ENCODE measurements at regions not wholly inside any gene's neighbourhood (a gene's known extent, or its start where the extent isn't known, plus 50 kb on each side); places are given as distances from the start of the nearest gene placed in this dataset.

DNA sequence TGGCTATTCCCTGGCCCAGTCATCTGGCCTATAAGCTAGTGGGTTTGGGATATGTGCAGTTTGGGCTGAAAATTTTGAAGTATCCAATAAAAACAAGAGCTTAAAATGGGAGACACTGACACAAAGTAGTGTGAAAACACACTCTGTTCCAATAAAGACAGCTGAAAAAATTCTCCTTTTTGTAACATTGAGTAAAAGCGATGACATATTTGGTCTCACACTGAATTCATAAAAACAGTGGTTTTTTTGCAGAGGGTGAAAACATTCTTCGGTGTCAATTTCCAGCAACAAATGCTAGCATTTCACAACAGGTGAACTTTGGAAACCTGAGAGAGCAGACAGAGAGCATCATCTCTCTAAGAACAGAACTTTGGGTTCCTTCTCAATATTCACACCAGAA is 142.2 kb downstream of the OSR1 start:
- no peaks in the 10 kb centered on the region for H3K79me2 ChIP-seq (ENCODE audit: low read length)
- intact Hi-C loops (cut with micrococcal nuclease), result no loop called here
- H3F3A ChIP-seq (ENCODE audit: low read length, unreplicated experiment), result no peaks in the 10 kb centered on the region
- no peak overlapping the region for H3K4me3 ChIP-seq (ENCODE audit: low read length)
- TF ChIP-seq EZH2 (IDR thresholded peaks at IDR 0.05; ENCODE audit: low read length, unreplicated experiment) (no peak), EZH2phosphoT487 (IDR thresholded peaks at IDR 0.05; ENCODE audit: borderline replicate concordance, low read length) (no peak)
- TF ChIP-seq, protein P1, sequence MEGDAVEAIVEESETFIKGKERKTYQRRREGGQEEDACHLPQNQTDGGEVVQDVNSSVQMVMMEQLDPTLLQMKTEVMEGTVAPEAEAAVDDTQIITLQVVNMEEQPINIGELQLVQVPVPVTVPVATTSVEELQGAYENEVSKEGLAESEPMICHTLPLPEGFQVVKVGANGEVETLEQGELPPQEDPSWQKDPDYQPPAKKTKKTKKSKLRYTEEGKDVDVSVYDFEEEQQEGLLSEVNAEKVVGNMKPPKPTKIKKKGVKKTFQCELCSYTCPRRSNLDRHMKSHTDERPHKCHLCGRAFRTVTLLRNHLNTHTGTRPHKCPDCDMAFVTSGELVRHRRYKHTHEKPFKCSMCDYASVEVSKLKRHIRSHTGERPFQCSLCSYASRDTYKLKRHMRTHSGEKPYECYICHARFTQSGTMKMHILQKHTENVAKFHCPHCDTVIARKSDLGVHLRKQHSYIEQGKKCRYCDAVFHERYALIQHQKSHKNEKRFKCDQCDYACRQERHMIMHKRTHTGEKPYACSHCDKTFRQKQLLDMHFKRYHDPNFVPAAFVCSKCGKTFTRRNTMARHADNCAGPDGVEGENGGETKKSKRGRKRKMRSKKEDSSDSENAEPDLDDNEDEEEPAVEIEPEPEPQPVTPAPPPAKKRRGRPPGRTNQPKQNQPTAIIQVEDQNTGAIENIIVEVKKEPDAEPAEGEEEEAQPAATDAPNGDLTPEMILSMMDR (conservative IDR thresholded peaks at IDR 0.05; ENCODE audit: low read depth, low read length), result no peak
- no peaks in the 10 kb centered on the region for H3K27me3 ChIP-seq (ENCODE audit: low read length)
- no peak overlapping the region for H3K9ac ChIP-seq (ENCODE audit: low read length)
- no peaks in the 10 kb centered on the region for H3K36me3 ChIP-seq (ENCODE audit: low read depth, low read length)
- H3K9me2 ChIP-seq (replicated peaks; ENCODE audit: low read length), result no peaks in the 10 kb centered on the region
- no peak overlapping the region for H3K27ac ChIP-seq (ENCODE audit: low read length)
- H2AFZ ChIP-seq (ENCODE audit: low read length), result no peak overlapping the region
- DNase-seq (no peak), ATAC-seq (no peak)
- no peak overlapping the region for H3K4me2 ChIP-seq (ENCODE audit: low read length)
- H3K9me3 ChIP-seq (ENCODE audit: low read length), result no peaks in the 10 kb centered on the region
- no peaks in the 10 kb centered on the region for H4K20me1 ChIP-seq (ENCODE audit: low read length)
- POLR2A ChIA-PET (ENCODE audit: unreplicated experiment), result no interaction called here
- no peaks in the 10 kb centered on the region for H3K4me1 ChIP-seq (ENCODE audit: insufficient read depth, low read length)
- CTCF ChIA-PET, result no interaction called here
- BruUV-seq (replicated peaks), result no TSS peak

DNA sequence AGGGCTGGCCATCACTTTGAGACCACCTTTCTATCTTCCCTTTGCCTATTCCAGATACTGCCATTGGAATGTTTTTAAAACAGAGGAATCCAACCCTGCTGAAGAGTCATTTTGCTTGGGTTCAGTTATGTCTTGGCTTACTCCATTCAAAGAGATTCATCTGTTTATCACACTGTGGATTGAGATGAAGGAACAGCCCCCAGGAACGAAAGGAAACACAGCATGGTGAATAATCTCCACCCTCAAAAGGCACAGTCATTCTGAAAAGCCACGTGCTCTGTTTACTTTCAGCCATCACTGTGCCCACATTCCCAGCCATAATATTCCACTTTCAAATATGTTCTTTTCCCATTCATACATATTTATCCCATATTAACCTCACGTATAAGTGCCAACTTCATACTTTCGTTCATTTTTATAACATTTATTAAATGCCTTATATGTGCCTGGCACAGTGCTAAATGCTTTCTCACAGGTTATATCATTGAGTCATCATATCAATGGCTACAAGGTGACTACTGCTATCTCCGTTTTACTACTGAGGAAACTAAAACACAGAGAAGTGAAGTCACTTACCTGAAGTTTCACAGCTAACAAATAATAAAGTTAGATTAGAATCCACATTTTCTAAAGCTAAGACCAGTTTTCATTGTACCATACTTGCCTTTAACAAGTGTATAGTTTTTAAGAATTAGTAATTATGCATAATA is 143.6 kb downstream of the OSR1 start:
- ATAC-seq (no peak), DNase-seq (no peak)
- Histone ChIP-seq H3K4me2 (ENCODE audit: low read length) (no peak overlapping the region), H3K9ac (ENCODE audit: low read length) (no peak overlapping the region), H3K9me2 (replicated peaks; ENCODE audit: low read length) (no peaks in the 10 kb centered on the region), H3K27me3 (ENCODE audit: low read length) (no peaks in the 10 kb centered on the region), H2AFZ (ENCODE audit: low read length) (0 out of 2 replicates have a peak overlapping the region, but pooled peaks have one; percentile 18), H3K9me3 (ENCODE audit: low read length) (no peaks in the 10 kb centered on the region), H3K36me3 (ENCODE audit: low read depth, low read length) (no peaks in the 10 kb centered on the region), H3K79me2 (ENCODE audit: low read length) (no peaks in the 10 kb centered on the region), H4K20me1 (ENCODE audit: low read length) (no peaks in the 10 kb centered on the region), H3F3A (ENCODE audit: low read length, unreplicated experiment) (no peaks in the 10 kb centered on the region), H3K4me3 (ENCODE audit: low read length) (no peak overlapping the region), H3K4me1 (ENCODE audit: insufficient read depth, low read length) (no peaks in the 10 kb centered on the region), H3K27ac (ENCODE audit: low read length) (no peak overlapping the region)
- ChIA-PET CTCF (no interaction called here), POLR2A (ENCODE audit: unreplicated experiment) (interaction anchor here (0.6 kb wide), 1 partner anchor 16 kb away, joined by 6 read pairs; no protein-coding TSS in a partner anchor)
- intact Hi-C loops (cut with micrococcal nuclease), result no loop called here
- no peak for TF ChIP-seq EZH2 (IDR thresholded peaks at IDR 0.05; ENCODE audit: low read length, unreplicated experiment)
- no peak for TF ChIP-seq EZH2phosphoT487 (IDR thresholded peaks at IDR 0.05; ENCODE audit: borderline replicate concordance, low read length)
- TF ChIP-seq, protein P1 (conservative IDR thresholded peaks at IDR 0.05; ENCODE audit: low read depth, low read length), result no peak
- no TSS peak for BruUV-seq (replicated peaks)

DNA sequence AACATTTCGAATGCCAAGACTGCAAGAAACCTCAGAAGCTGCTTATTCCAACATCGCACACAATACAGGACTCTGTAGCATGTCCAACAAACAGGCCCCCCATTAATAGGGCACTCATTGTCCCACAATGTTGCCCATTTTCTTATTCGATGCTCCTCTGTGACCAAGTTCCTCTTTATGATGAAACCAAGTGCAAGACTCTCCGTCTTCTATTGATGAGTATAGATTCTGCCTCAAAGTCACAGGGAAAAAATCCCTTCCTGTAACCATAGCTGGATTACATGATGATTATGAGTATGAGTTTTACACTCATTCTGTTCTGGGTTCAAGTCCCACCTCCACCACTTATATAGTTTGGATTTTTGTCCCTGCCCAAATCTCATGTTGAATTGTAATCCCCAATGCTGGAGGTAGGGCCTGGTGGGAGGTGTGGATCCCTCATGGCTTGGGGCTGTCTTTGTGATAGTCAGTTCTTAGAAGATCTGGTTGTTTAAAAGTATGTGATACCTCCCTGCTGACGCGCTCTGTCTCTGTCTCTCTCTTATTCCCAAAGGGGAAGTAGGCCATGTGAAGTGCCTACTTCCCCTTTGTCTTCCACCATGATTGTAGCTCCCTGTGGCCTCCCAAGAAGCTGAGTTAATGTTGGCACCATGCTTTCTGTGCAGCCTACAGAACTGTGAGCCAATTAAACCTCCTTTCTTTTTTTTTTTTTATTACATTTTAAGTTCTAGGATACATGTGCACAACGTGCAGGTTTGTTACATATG is 148.7 kb downstream of the OSR1 start:
- no peak overlapping the region for H3K4me2 ChIP-seq (ENCODE audit: low read length)
- ChIA-PET POLR2A (ENCODE audit: unreplicated experiment) (no interaction called here), CTCF (no interaction called here)
- ATAC-seq (no peak), DNase-seq (no peak)
- H3K4me3 ChIP-seq (ENCODE audit: low read length), result no peak overlapping the region
- no peak overlapping the region for H3K9ac ChIP-seq (ENCODE audit: low read length)
- no peaks in the 10 kb centered on the region for H3K4me1 ChIP-seq (ENCODE audit: insufficient read depth, low read length)
- H3K27ac ChIP-seq (ENCODE audit: low read length), result no peak overlapping the region
- no peaks in the 10 kb centered on the region for H3K9me2 ChIP-seq (replicated peaks; ENCODE audit: low read length)
- no TSS peak for BruUV-seq (replicated peaks)
- no peaks in the 10 kb centered on the region for H3K36me3 ChIP-seq (ENCODE audit: low read depth, low read length)
- no peaks in the 10 kb centered on the region for H3K27me3 ChIP-seq (ENCODE audit: low read length)
- H3K9me3 ChIP-seq (ENCODE audit: low read length), result no peaks in the 10 kb centered on the region
- no peak overlapping the region for H2AFZ ChIP-seq (ENCODE audit: low read length)
- intact Hi-C loops (cut with micrococcal nuclease), result no loop called here
- H4K20me1 ChIP-seq (ENCODE audit: low read length), result no peaks in the 10 kb centered on the region
- H3K79me2 ChIP-seq (ENCODE audit: low read length), result no peaks in the 10 kb centered on the region
- H3F3A ChIP-seq (ENCODE audit: low read length, unreplicated experiment), result no peaks in the 10 kb centered on the region
- no peak for TF ChIP-seq EZH2phosphoT487 (IDR thresholded peaks at IDR 0.05; ENCODE audit: borderline replicate concordance, low read length)
- TF ChIP-seq, protein P1 (conservative IDR thresholded peaks at IDR 0.05; ENCODE audit: low read depth, low read length), result no peak
- no peak for TF ChIP-seq EZH2 (IDR thresholded peaks at IDR 0.05; ENCODE audit: low read length, unreplicated experiment)
